Mesenchymal stem cell (in vitro differentiated cells and primary cell): ENCODE measurements at regions not wholly inside any gene's neighbourhood (a gene's known extent, or its start where the extent isn't known, plus 50 kb on each side); places are given as distances from the start of the nearest gene placed in this dataset.

Experiments
- DNase-seq: peaks from one replicate; pipeline ENCODE4 v3.0.0-alpha.2; 2013
- H2AFZ ChIP-seq: one replicate; pipeline ENCODE4 v1.6.1; 2013; ENCODE audit warnings: low read depth, mild to moderate bottlenecking, control low read depth, inconsistent platforms, low read length, moderate library complexity
- H2AK5ac ChIP-seq: 2 replicates; pipeline ENCODE4 v1.6.1; 2013; ENCODE audit warnings: low read length, moderate library complexity, mild to moderate bottlenecking, inconsistent platforms; ENCODE audit not compliant: severe bottlenecking
- H2BK120ac ChIP-seq: one replicate; pipeline ENCODE4 v1.6.1; 2013; ENCODE audit warnings: low read depth, mild to moderate bottlenecking, inconsistent platforms, low read length, moderate library complexity
- H2BK12ac ChIP-seq, 2 experiments: one replicate each; pipeline ENCODE4 v1.6.1; 2013; ENCODE audit warnings: inconsistent platforms in 2 of 2, low read length in 2 of 2, mild to moderate bottlenecking in 2 of 2, moderate library complexity in 2 of 2, control low read depth in 1 of 2
- H2BK15ac ChIP-seq: one replicate; pipeline ENCODE4 v1.6.1; 2013; ENCODE audit warnings: mild to moderate bottlenecking, low read depth, inconsistent platforms; ENCODE audit not compliant: poor library complexity, severe bottlenecking
- H2BK5ac ChIP-seq: 2 replicates; pipeline ENCODE4 v1.6.1; 2013; ENCODE audit warnings: low read depth, mild to moderate bottlenecking, low read length, control low read depth, inconsistent platforms; ENCODE audit not compliant: poor library complexity, severe bottlenecking
- H3K14ac ChIP-seq, 2 experiments: one replicate each; pipeline ENCODE4 v1.6.1; 2013; ENCODE audit warnings: inconsistent platforms in 2 of 2, low read length in 2 of 2, control low read depth in 1 of 2, mild to moderate bottlenecking in 1 of 2, moderate library complexity in 1 of 2
- H3K18ac ChIP-seq, 2 experiments: one replicate each; pipeline ENCODE4 v1.6.1; 2013; ENCODE audit warnings: inconsistent platforms in 2 of 2, low read length in 2 of 2, control low read depth in 1 of 2, low read depth in 1 of 2, mild to moderate bottlenecking in 1 of 2
- H3K23ac ChIP-seq, 2 experiments: one replicate each; pipeline ENCODE4 v1.6.1; 2013; ENCODE audit warnings: inconsistent platforms in 2 of 2, low read length in 2 of 2, mild to moderate bottlenecking in 2 of 2, moderate library complexity in 2 of 2, control low read depth in 1 of 2
- H3K27ac ChIP-seq: 2 replicates; pipeline ENCODE4 v1.5.1; 2013; ENCODE audit warnings: mild to moderate bottlenecking, moderate library complexity, low read length, control low read depth, inconsistent platforms; ENCODE audit not compliant: poor library complexity, severe bottlenecking
- H3K27me3 ChIP-seq, 2 experiments: 2 replicates each; pipeline versions ENCODE4 v1.6.1 to v1.7.0; 2013; ENCODE audit warnings: low read length in 2 of 2, mild to moderate bottlenecking in 2 of 2, moderate library complexity in 2 of 2, control low read depth in 1 of 2, inconsistent platforms in 1 of 2; ENCODE audit not compliant: control insufficient read depth in 1 of 2, insufficient read depth in 1 of 2
- H3K36me3 ChIP-seq, 2 experiments: 2 replicates each; pipeline versions ENCODE4 v1.6.1 to v1.7.0; 2013; ENCODE audit warnings: low read length in 2 of 2, control low read depth in 1 of 2, inconsistent platforms in 1 of 2, low read depth in 1 of 2, mild to moderate bottlenecking in 1 of 2; ENCODE audit not compliant: insufficient read depth in 2 of 2, control insufficient read depth in 1 of 2
- H3K4ac ChIP-seq, 2 experiments: one replicate each; pipeline ENCODE4 v1.6.1; 2013; ENCODE audit warnings: inconsistent platforms in 2 of 2, low read length in 2 of 2, mild to moderate bottlenecking in 2 of 2, moderate library complexity in 2 of 2, control low read depth in 1 of 2, low read depth in 1 of 2
- H3K4me1 ChIP-seq: 2 replicates; pipeline ENCODE4 v1.6.1; 2013; ENCODE audit warnings: low read depth, low read length, control low read depth; ENCODE audit not compliant: control insufficient read depth, insufficient read depth
- H3K4me2 ChIP-seq: 2 replicates; pipeline ENCODE4 v1.6.1; 2013; ENCODE audit warnings: low read length, mild to moderate bottlenecking, inconsistent platforms; ENCODE audit not compliant: poor library complexity, severe bottlenecking
- H3K4me3 ChIP-seq, 2 experiments: 2 replicates each; pipeline versions ENCODE4 v1.5.1 to v1.7.0; 2013; ENCODE audit warnings: low read length in 2 of 2, mild to moderate bottlenecking in 2 of 2, control low read depth in 1 of 2, low read depth in 1 of 2; ENCODE audit not compliant: insufficient read depth in 1 of 2
- H3K79me1 ChIP-seq: replicated peaks from 2 replicates; pipeline ENCODE4 v1.6.1; 2013; ENCODE audit warnings: mild to moderate bottlenecking, control low read depth, low read length, inconsistent platforms; ENCODE audit not compliant: poor library complexity, severe bottlenecking
- H3K9ac ChIP-seq: 2 replicates; pipeline ENCODE4 v1.7.0; 2013; ENCODE audit warnings: mild to moderate bottlenecking, low read length, moderate library complexity
- H3K9me3 ChIP-seq: 2 replicates; pipeline ENCODE4 v1.7.0; 2013; ENCODE audit warnings: mild to moderate bottlenecking, low read length; ENCODE audit not compliant: control insufficient read depth
- H4K8ac ChIP-seq: one replicate; pipeline ENCODE4 v1.6.1; 2013; ENCODE audit warnings: inconsistent platforms, mild to moderate bottlenecking, low read length, moderate library complexity
- H4K91ac ChIP-seq: one replicate; pipeline ENCODE4 v1.6.1; 2013; ENCODE audit warnings: mild to moderate bottlenecking, low read length, inconsistent platforms
- WGBS: methylation state at CpG from one replicate; pipeline ENCODE4 v1.1.7; 2013; ENCODE audit warnings: mixed read lengths; 5-methylcytosine and 5-hydroxymethylcytosine counted together

GRCh38 chr5:90099099-90099498 is 310.5 kb downstream of the CETN3 start:
- H3K36me3 ChIP-seq = no peaks in the 10 kb centered on the region
- no peak overlapping the region for H4K8ac ChIP-seq
- no peak overlapping the region for H4K91ac ChIP-seq
- H3K27ac ChIP-seq = no peak overlapping the region
- H3K4me1 ChIP-seq = no peaks in the 10 kb centered on the region
- no peak overlapping the region for H2BK120ac ChIP-seq
- H2BK15ac ChIP-seq = no peak overlapping the region
- no peaks in the 10 kb centered on the region for H3K27me3 ChIP-seq
- no peak overlapping the region for H2BK5ac ChIP-seq
- H3K4me2 ChIP-seq = no peak overlapping the region
- no peak overlapping the region for H2AK5ac ChIP-seq
- no peaks in the 10 kb centered on the region for H3K79me1 ChIP-seq
- H3K18ac ChIP-seq = no peak overlapping the region
- H2AFZ ChIP-seq = no peak overlapping the region
- H3K14ac ChIP-seq = no peak overlapping the region
- no peak overlapping the region for H3K9ac ChIP-seq
- H3K23ac ChIP-seq = no peak overlapping the region
- peak; percentile 20 for DNase-seq
- no peak overlapping the region for H2BK12ac ChIP-seq
- no peak overlapping the region for H3K4me3 ChIP-seq
- no peaks in the 10 kb centered on the region for H3K9me3 ChIP-seq
- no peak overlapping the region for H3K4ac ChIP-seq

- Histone ChIP-seq H3K14ac (no peak overlapping the region), H4K91ac (no peak overlapping the region), H4K8ac (no peak overlapping the region), H3K9me3 (no peaks in the 10 kb centered on the region), H2AK5ac (no peak overlapping the region), H2BK5ac (no peak overlapping the region), H2BK120ac (no peak overlapping the region), H3K27me3 (no peaks in the 10 kb centered on the region), H3K23ac (no peak overlapping the region), H2BK12ac (no peak overlapping the region), H3K4me3 (no peak overlapping the region), H3K4me2 (no peak overlapping the region), H3K36me3 (no peaks in the 10 kb centered on the region), H2BK15ac (no peak overlapping the region), H3K18ac (no peak overlapping the region), H2AFZ (no peak overlapping the region), H3K9ac (no peak overlapping the region), H3K4me1 (no peaks in the 10 kb centered on the region), H3K27ac (no peak overlapping the region), H3K4ac (no peak overlapping the region), H3K79me1 (no peaks in the 10 kb centered on the region)
- 65% methylated on average over 3 of the region's 4 CpGs for WGBS
- no peak for DNase-seq
These were observed 312.5 kb downstream of the CETN3 start for GRCh38 chr5:90097082-90097477.

GRCh38 chr5:90096415-90097081 is 313.0 kb downstream of the CETN3 start:
- peak overlapping the region; percentile 28 for H3K27ac ChIP-seq
- no peaks in the 10 kb centered on the region for H3K9me3 ChIP-seq
- H2AK5ac ChIP-seq = no peak overlapping the region
- no peaks in the 10 kb centered on the region for H3K27me3 ChIP-seq
- no peak overlapping the region for H4K91ac ChIP-seq
- H3K23ac ChIP-seq = no peak overlapping the region
- 24% methylated on average over 6 of the region's 6 CpGs for WGBS
- H3K4me3 ChIP-seq = no peak overlapping the region
- H3K4me1 ChIP-seq = no peaks in the 10 kb centered on the region
- H4K8ac ChIP-seq = no peak overlapping the region
- DNase-seq = peak; percentile 79
- H2AFZ ChIP-seq = no peak overlapping the region
- H3K79me1 ChIP-seq = no peaks in the 10 kb centered on the region
- H2BK15ac ChIP-seq = no peak overlapping the region
- no peak overlapping the region for H3K18ac ChIP-seq
- H3K36me3 ChIP-seq = no peaks in the 10 kb centered on the region
- H3K4ac ChIP-seq = no peak overlapping the region
- no peak overlapping the region for H2BK5ac ChIP-seq
- H3K9ac ChIP-seq = no peak overlapping the region
- no peak overlapping the region for H2BK12ac ChIP-seq
- H3K14ac ChIP-seq = no peak overlapping the region
- no peak overlapping the region for H3K4me2 ChIP-seq
- no peak overlapping the region for H2BK120ac ChIP-seq

- 93% methylated on average over 2 of the region's 3 CpGs for WGBS
- no peak overlapping the region for H3K23ac ChIP-seq
- H3K4me2 ChIP-seq = no peak overlapping the region
- H4K91ac ChIP-seq = no peak overlapping the region
- H3K36me3 ChIP-seq = no peaks in the 10 kb centered on the region
- no peak overlapping the region for H3K9ac ChIP-seq
- no peaks in the 10 kb centered on the region for H3K79me1 ChIP-seq
- no peaks in the 10 kb centered on the region for H3K9me3 ChIP-seq
- H3K27ac ChIP-seq = no peak overlapping the region
- no peak overlapping the region for H3K18ac ChIP-seq
- no peak overlapping the region for H2BK120ac ChIP-seq
- no peak overlapping the region for H2BK12ac ChIP-seq
- no peak overlapping the region for H3K14ac ChIP-seq
- DNase-seq = no peak
- no peak overlapping the region for H3K4ac ChIP-seq
- no peaks in the 10 kb centered on the region for H3K27me3 ChIP-seq
- H3K4me1 ChIP-seq = no peaks in the 10 kb centered on the region
- H2BK5ac ChIP-seq = no peak overlapping the region
- no peak overlapping the region for H4K8ac ChIP-seq
- H2BK15ac ChIP-seq = no peak overlapping the region
- no peak overlapping the region for H2AK5ac ChIP-seq
- no peak overlapping the region for H3K4me3 ChIP-seq
- no peak overlapping the region for H2AFZ ChIP-seq
These were observed 314.1 kb downstream of the CETN3 start for GRCh38 chr5:90095292-90096060.
